IMR-90 (cell line): ENCODE measurements at regions not wholly inside any gene's neighbourhood (a gene's known extent, or its start where the extent isn't known, plus 50 kb on each side); places are given as distances from the start of the nearest gene placed in this dataset.

ENCODE experiments used
- BHLHE40 ChIP-seq: fragments of 150-350 bp; IDR thresholded peaks from 2 replicates; pipeline ENCODE4 v1.6.1; 2016; ENCODE audit warnings: mild to moderate bottlenecking, low read depth, low read length
- CEBPB ChIP-seq: IDR thresholded peaks from 2 replicates; pipeline ENCODE4 v1.6.1; 2012; ENCODE audit warnings: low read depth, low read length, improper control_type of control experiment
- CHD1 ChIP-seq: IDR thresholded peaks from 2 replicates; pipeline ENCODE4 v1.6.1; 2012; ENCODE audit warnings: low read depth, low read length, improper control_type of control experiment
- MAZ ChIP-seq: IDR thresholded peaks from 2 replicates; pipeline ENCODE4 v1.6.1; 2012; ENCODE audit warnings: low read depth, mild to moderate bottlenecking, low read length, improper control_type of control experiment, moderate library complexity, borderline replicate concordance
- POLR2A ChIP-seq: IDR thresholded peaks from 2 replicates; pipeline ENCODE4 v1.6.1; 2012; ENCODE audit warnings: mild to moderate bottlenecking, low read depth, low read length
- RAD21 ChIP-seq: IDR thresholded peaks from 2 replicates; pipeline ENCODE4 v1.6.1; 2012; ENCODE audit warnings: low read length, improper control_type of control experiment
- RCOR1 ChIP-seq: IDR thresholded peaks from 2 replicates; pipeline ENCODE4 v1.6.1; 2012; ENCODE audit warnings: mild to moderate bottlenecking, low read length, improper control_type of control experiment; ENCODE audit not compliant: insufficient replicate concordance
- RFX5 ChIP-seq: IDR thresholded peaks from 2 replicates; pipeline ENCODE4 v1.8.0; 2012; ENCODE audit warnings: low read depth, mild to moderate bottlenecking, low read length, moderate library complexity
- SMC3 ChIP-seq: fragments of 150-350 bp; IDR thresholded peaks from 2 replicates; pipeline ENCODE4 v1.6.1; 2016; ENCODE audit warnings: low read depth, mild to moderate bottlenecking, antibody characterized with exemption, low read length, moderate library complexity
- TF ChIP-seq, protein P1 (sequence below): conservative IDR thresholded peaks from 2 replicates; pipeline ENCODE4 v1.5.1; 2012; ENCODE audit warnings: mild to moderate bottlenecking, low read depth, low read length, improper control_type of control experiment

DNA sequence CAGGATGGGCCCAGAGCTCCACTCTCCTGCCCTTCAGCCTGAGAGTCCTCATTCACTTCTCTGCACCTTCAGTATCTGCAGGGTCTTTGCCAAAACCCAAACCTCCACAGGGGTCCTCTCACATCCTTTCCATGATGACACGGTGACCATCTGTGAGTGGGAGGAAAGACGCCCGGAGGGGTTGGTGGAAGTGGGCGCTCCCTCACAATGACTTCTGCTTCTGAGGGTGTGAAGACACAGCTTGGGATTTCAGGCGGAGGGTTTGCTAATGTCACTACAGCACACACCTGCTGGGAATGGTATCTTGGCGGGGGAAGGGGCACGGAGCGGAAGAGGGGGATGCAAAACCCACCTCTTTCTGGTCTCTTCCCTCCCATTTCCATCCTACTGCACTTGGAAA, 115.1 kb upstream of the SDK2 start:
- TF ChIP-seq, protein P1, sequence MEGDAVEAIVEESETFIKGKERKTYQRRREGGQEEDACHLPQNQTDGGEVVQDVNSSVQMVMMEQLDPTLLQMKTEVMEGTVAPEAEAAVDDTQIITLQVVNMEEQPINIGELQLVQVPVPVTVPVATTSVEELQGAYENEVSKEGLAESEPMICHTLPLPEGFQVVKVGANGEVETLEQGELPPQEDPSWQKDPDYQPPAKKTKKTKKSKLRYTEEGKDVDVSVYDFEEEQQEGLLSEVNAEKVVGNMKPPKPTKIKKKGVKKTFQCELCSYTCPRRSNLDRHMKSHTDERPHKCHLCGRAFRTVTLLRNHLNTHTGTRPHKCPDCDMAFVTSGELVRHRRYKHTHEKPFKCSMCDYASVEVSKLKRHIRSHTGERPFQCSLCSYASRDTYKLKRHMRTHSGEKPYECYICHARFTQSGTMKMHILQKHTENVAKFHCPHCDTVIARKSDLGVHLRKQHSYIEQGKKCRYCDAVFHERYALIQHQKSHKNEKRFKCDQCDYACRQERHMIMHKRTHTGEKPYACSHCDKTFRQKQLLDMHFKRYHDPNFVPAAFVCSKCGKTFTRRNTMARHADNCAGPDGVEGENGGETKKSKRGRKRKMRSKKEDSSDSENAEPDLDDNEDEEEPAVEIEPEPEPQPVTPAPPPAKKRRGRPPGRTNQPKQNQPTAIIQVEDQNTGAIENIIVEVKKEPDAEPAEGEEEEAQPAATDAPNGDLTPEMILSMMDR = no peak
- no peak for TF ChIP-seq RAD21
- no peak for TF ChIP-seq CEBPB
- no peak for TF ChIP-seq POLR2A
- TF ChIP-seq RCOR1 = no peak
- no peak for TF ChIP-seq SMC3
- TF ChIP-seq MAZ = no peak
- TF ChIP-seq RFX5 = no peak
- no peak for TF ChIP-seq CHD1
- TF ChIP-seq BHLHE40 = no peak
